ENCODE measurements at regions not wholly inside any gene's neighbourhood (a gene's known extent, or its start where the extent isn't known, plus 50 kb on each side); places are given as distances from the start of the nearest gene placed in this dataset.

- no peak overlapping the region for H3K4me3 ChIP-seq (replicated peaks; ENCODE audit: insufficient read depth, low read length)
- DNase-seq (ENCODE audit: low read depth in 1 of 2, low spot score in 1 of 2): no peak
- no peaks in the 10 kb centered on the region for H3K27me3 ChIP-seq (ENCODE audit: insufficient read depth, poor library complexity, severe bottlenecking)
- TF ChIP-seq CTCF (IDR thresholded peaks at IDR 0.05; ENCODE audit: insufficient read depth, low read length): no peak
- no peak for TF ChIP-seq REST (IDR thresholded peaks at IDR 0.05; ENCODE audit: insufficient replicate concordance, low read depth)
- no peak for TF ChIP-seq SPI1 (IDR thresholded peaks at IDR 0.05; ENCODE audit: borderline replicate concordance, low read depth)
- TF ChIP-seq POLR2AphosphoS5 (IDR thresholded peaks at IDR 0.05; ENCODE audit: low read depth): no peak
- TF ChIP-seq GABPA (IDR thresholded peaks at IDR 0.05; ENCODE audit: low read depth): no peak
- no peak overlapping the region for H3K27ac ChIP-seq (replicated peaks)
Measured at GRCh38 chr16:51691109-51691508, 540.0 kb upstream of the SALL1 start.

- TF ChIP-seq CTCF (IDR thresholded peaks at IDR 0.05; ENCODE audit: insufficient read depth, low read length) (no peak), SPI1 (IDR thresholded peaks at IDR 0.05; ENCODE audit: borderline replicate concordance, low read depth) (no peak), REST (IDR thresholded peaks at IDR 0.05; ENCODE audit: insufficient replicate concordance, low read depth) (no peak), GABPA (IDR thresholded peaks at IDR 0.05; ENCODE audit: low read depth) (no peak)
- no peak overlapping the region for H3K27ac ChIP-seq (replicated peaks)
Measured at GRCh38 chr16:51685498-51685897, 534.4 kb upstream of the SALL1 start.

GRCh38 chr16:51683882-51684281 lies 532.8 kb upstream of the SALL1 start:
- no peaks in the 10 kb centered on the region for H3K27me3 ChIP-seq (ENCODE audit: insufficient read depth, poor library complexity, severe bottlenecking)
- no peak overlapping the region for H3K27ac ChIP-seq (replicated peaks)
- TF ChIP-seq REST (IDR thresholded peaks at IDR 0.05; ENCODE audit: insufficient replicate concordance, low read depth) (no peak), POLR2AphosphoS5 (IDR thresholded peaks at IDR 0.05; ENCODE audit: low read depth) (no peak), CTCF (IDR thresholded peaks at IDR 0.05; ENCODE audit: insufficient read depth, low read length) (no peak), SPI1 (IDR thresholded peaks at IDR 0.05; ENCODE audit: borderline replicate concordance, low read depth) (no peak), GABPA (IDR thresholded peaks at IDR 0.05; ENCODE audit: low read depth) (no peak)
- no peak overlapping the region for H3K4me3 ChIP-seq (replicated peaks; ENCODE audit: insufficient read depth, low read length)
- DNase-seq (ENCODE audit: low read depth in 1 of 2, low spot score in 1 of 2): no peak

More at GRCh38 chr16:51685498-51685897, 534.4 kb upstream of the SALL1 start:
- H3K4me3 ChIP-seq (replicated peaks; ENCODE audit: insufficient read depth, low read length): no peak overlapping the region
- H3K27me3 ChIP-seq (ENCODE audit: insufficient read depth, poor library complexity, severe bottlenecking): no peaks in the 10 kb centered on the region
- DNase-seq (ENCODE audit: low read depth in 1 of 2, low spot score in 1 of 2): no peak

Data from HL-60 (cell line).